Ascending aorta (tissue), 2 donors: ENCODE measurements at regions not wholly inside any gene's neighbourhood (a gene's known extent, or its start where the extent isn't known, plus 50 kb on each side); places are given as distances from the start of the nearest gene placed in this dataset.

Source experiments
- DNase-seq, 2 donors: peaks; one replicate each; pipeline ENCODE4 v3.0.0-alpha.2; 2019; ENCODE audit warnings: low spot score in 2 of 2
- H3K27ac ChIP-seq, 2 donors: fragments of 200-600 bp; sonication (generic); one replicate each; pipeline ENCODE4 v1.5.1; 2016 to 2017; ENCODE audit warnings: mild to moderate bottlenecking in 1 of 2
- H3K27me3 ChIP-seq: fragments of 200-600 bp; sonication (generic); one replicate; pipeline ENCODE4 v1.5.1; 2017
- H3K36me3 ChIP-seq, 2 donors: fragments of 200-600 bp; sonication (generic); one replicate each; pipeline ENCODE4 v1.5.1; 2016
- H3K4me1 ChIP-seq, 2 donors: fragments of 200-600 bp; sonication (generic); one replicate each; pipeline ENCODE4 v1.5.1; 2016 to 2017; ENCODE audit warnings: mild to moderate bottlenecking in 1 of 2
- H3K4me3 ChIP-seq, 2 donors: fragments of 200-600 bp; sonication (generic); one replicate each; pipeline ENCODE4 v1.5.1; 2016 to 2017; ENCODE audit warnings: mild to moderate bottlenecking in 1 of 2
- H3K9me3 ChIP-seq, 2 donors: fragments of 200-600 bp; sonication (generic); one replicate each; pipeline ENCODE4 v1.5.1; 2016
- intact Hi-C: fragments of 100-400 bp; cut with DNase I; formaldehyde crosslinking; loops from one replicate; pipeline ENCODE4 v1.15.1; 2023
- TF ChIP-seq, protein P1 (sequence below), 3 experiments: fragments of 200-600 bp in 2 of 3; fragments of 450-650 bp in 1 of 3; sonication (generic) in 2 of 3; IDR thresholded peaks; one replicate each; pipeline ENCODE4 v1.5.1; 2016 to 2019; ENCODE audit warnings: antibody characterized with exemption in 3 of 3, mild to moderate bottlenecking in 1 of 3, moderate library complexity in 1 of 3

DNA sequence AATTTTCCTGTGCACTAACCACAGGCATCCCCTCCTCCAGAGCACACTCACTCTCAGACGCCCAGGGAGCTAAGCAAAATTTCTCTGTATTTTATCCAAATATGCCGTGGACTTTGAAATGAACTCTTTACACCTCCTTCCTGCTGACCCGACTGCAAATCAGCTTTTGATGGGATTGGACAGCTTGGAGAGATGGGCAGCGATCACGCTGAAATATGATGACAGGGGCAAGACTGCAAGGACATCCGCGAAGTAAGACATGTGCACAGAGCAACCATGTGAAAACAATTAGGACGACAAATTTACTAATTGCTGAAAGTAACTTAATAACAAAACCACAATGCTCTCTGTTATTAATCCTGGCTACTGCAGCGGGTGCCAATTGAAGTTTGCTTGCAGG is 64.6 kb upstream of the CLDN14 start:
- Histone ChIP-seq H3K9me3 (no peaks in the 10 kb centered on the region), H3K4me1 (no peaks in the 10 kb centered on the region), H3K27ac (no peak overlapping the region), H3K4me3 (no peak overlapping the region), H3K36me3 (no peaks in the 10 kb centered on the region), H3K27me3 (no peaks in the 10 kb centered on the region)
- TF ChIP-seq, protein P1, sequence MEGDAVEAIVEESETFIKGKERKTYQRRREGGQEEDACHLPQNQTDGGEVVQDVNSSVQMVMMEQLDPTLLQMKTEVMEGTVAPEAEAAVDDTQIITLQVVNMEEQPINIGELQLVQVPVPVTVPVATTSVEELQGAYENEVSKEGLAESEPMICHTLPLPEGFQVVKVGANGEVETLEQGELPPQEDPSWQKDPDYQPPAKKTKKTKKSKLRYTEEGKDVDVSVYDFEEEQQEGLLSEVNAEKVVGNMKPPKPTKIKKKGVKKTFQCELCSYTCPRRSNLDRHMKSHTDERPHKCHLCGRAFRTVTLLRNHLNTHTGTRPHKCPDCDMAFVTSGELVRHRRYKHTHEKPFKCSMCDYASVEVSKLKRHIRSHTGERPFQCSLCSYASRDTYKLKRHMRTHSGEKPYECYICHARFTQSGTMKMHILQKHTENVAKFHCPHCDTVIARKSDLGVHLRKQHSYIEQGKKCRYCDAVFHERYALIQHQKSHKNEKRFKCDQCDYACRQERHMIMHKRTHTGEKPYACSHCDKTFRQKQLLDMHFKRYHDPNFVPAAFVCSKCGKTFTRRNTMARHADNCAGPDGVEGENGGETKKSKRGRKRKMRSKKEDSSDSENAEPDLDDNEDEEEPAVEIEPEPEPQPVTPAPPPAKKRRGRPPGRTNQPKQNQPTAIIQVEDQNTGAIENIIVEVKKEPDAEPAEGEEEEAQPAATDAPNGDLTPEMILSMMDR (IDR thresholded peaks at IDR 0.05), result no peak
- intact Hi-C loops, result no loop called here
- DNase-seq, result no peak

GRCh38 chr21:36545776-36546511 is 66.0 kb upstream of the CLDN14 start:
- Histone ChIP-seq H3K27ac (no peak overlapping the region), H3K27me3 (no peaks in the 10 kb centered on the region), H3K9me3 (no peaks in the 10 kb centered on the region), H3K4me1 (no peaks in the 10 kb centered on the region), H3K36me3 (no peaks in the 10 kb centered on the region), H3K4me3 (no peak overlapping the region)
- intact Hi-C loops, result no loop called here
- TF ChIP-seq, protein P1 (IDR thresholded peaks at IDR 0.05), result no peak
- DNase-seq, result no peak

DNA sequence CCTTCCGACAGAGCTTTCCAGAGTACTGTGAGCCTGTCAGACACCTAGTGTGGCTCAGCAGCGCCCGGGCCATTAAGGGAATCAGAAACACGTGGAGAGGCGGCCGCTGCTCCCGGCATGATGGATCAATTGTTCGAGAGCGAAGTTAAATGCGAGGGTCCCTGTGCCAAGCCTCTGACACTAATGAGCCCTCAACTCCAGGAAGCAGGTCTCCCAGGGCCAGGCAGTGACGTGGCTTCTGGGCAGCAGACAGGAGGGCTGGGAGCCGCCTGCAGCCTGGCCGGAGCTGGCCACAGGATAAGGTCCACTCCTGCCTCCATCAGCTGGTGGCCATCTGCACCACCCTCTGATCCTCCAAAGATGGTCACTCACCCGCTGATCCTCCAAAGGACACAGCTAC is 67.5 kb upstream of the CLDN14 start:
- no peak overlapping the region for H3K27ac ChIP-seq
- no peaks in the 10 kb centered on the region for H3K36me3 ChIP-seq
- DNase-seq, result no peak
- H3K4me3 ChIP-seq, result no peak overlapping the region
- TF ChIP-seq, protein P1 (IDR thresholded peaks at IDR 0.05), result no peak
- no peaks in the 10 kb centered on the region for H3K27me3 ChIP-seq
- H3K9me3 ChIP-seq, result no peaks in the 10 kb centered on the region
- intact Hi-C loops, result no loop called here
- no peaks in the 10 kb centered on the region for H3K4me1 ChIP-seq

DNA sequence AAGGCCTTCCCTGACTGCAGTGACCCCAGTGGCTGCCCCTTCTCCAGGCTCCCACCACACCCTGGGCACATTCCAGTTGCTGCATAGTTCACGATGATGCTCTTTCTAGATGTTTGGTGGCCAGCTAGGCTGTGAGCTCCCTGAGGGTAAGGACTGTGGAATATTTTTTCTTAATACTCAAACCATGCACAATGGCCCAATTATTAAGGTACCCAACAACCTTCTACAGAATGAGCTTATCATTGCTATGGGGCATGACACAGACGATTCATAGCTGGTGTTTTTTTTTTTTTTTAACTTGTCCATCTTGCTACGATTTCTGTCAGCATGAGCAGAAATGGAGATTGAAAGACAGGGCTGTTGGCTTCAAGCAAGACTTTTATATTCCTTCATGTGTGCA is 68.9 kb upstream of the CLDN14 start:
- no peak for DNase-seq
- H3K27ac ChIP-seq, result no peak overlapping the region
- no peaks in the 10 kb centered on the region for H3K36me3 ChIP-seq
- H3K9me3 ChIP-seq, result no peaks in the 10 kb centered on the region
- intact Hi-C loops, result no loop called here
- no peaks in the 10 kb centered on the region for H3K4me1 ChIP-seq
- no peaks in the 10 kb centered on the region for H3K27me3 ChIP-seq
- TF ChIP-seq, protein P1 (IDR thresholded peaks at IDR 0.05), result no peak
- H3K4me3 ChIP-seq, result no peak overlapping the region

- H3K9me3 ChIP-seq, result no peaks in the 10 kb centered on the region
- no peak overlapping the region for H3K27ac ChIP-seq
- no peaks in the 10 kb centered on the region for H3K4me1 ChIP-seq
- no peak for DNase-seq
- H3K36me3 ChIP-seq, result no peaks in the 10 kb centered on the region
- intact Hi-C loops, result no loop called here
- TF ChIP-seq, protein P1 (IDR thresholded peaks at IDR 0.05), result no peak
- H3K4me3 ChIP-seq, result no peak overlapping the region
- H3K27me3 ChIP-seq, result no peaks in the 10 kb centered on the region
Observed at GRCh38 chr21:36549470-36549869, 69.5 kb upstream of the CLDN14 start.

DNA sequence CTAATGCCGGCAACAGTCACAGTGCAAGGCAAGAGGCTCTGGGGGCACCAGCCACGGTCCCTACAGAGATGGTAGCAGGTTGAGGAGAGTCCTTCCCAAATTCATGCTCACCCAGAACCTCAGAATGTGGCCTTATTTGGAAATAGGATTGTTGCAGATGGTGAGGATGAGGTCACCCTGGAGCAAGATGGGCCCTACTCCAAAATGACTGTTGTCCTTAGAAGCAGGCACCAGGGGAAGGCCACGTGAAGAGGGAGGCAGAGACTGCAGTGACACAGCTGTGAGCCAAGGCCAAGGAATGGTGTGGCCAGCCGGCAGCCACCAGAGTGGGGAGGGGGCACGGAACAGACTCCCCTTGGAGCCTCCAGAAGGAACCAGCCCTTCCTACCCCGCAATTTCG is 70.8 kb upstream of the CLDN14 start:
- no peak overlapping the region for H3K4me3 ChIP-seq
- TF ChIP-seq, protein P1 (IDR thresholded peaks at IDR 0.05), result no peak
- no peak for DNase-seq
- intact Hi-C loops, result no loop called here
- H3K27me3 ChIP-seq, result no peaks in the 10 kb centered on the region
- H3K9me3 ChIP-seq, result no peaks in the 10 kb centered on the region
- peak overlapping the region in 1 of 2 donors; percentile 49 for H3K27ac ChIP-seq
- H3K4me1 ChIP-seq, result no peaks in the 10 kb centered on the region
- no peaks in the 10 kb centered on the region for H3K36me3 ChIP-seq
